HCT116 (cell line): ENCODE measurements at regions not wholly inside any gene's neighbourhood (a gene's known extent, or its start where the extent isn't known, plus 50 kb on each side); places are given as distances from the start of the nearest gene placed in this dataset.

Experiments used
- ATF3 ChIP-seq: IDR thresholded peaks from 2 replicates; pipeline ENCODE4 v1.6.1; 2012
- EZH2phosphoT487 ChIP-seq: fragments of 200-600 bp; IDR thresholded peaks from 2 replicates; pipeline ENCODE4 v1.6.1; 2018; ENCODE audit warnings: antibody characterized with exemption, borderline replicate concordance
- POLR2A ChIP-seq: IDR thresholded peaks from 2 replicates; pipeline ENCODE4 v1.7.0; 2011; ENCODE audit warnings: borderline replicate concordance; ENCODE audit not compliant: insufficient read depth, insufficient read length; ENCODE audit errors: extremely low read depth
- REST ChIP-seq: IDR thresholded peaks from 2 replicates; pipeline ENCODE4 v1.6.1; 2012; ENCODE audit warnings: low read depth
- TF ChIP-seq, protein P1 (sequence below): IDR thresholded peaks from 2 replicates; pipeline ENCODE4 v1.6.1; 2012
- TF ChIP-seq, protein P2 (sequence below), 3 experiments: fragments of 200-600 bp in 1 of 3; sonication (generic) in 1 of 3; IDR thresholded peaks in 2 of 3; conservative IDR thresholded peaks in 1 of 3; 2 replicates each; pipeline ENCODE4 v1.5.1; 2012 to 2017; ENCODE audit warnings: low read depth in 2 of 3, low read length in 2 of 3, antibody characterized with exemption in 1 of 3, borderline replicate concordance in 1 of 3, control low read depth in 1 of 3, mild to moderate bottlenecking in 1 of 3, mixed read lengths in 1 of 3, mixed run types in 1 of 3, moderate library complexity in 1 of 3; ENCODE audit not compliant: insufficient read depth in 1 of 3

DNA sequence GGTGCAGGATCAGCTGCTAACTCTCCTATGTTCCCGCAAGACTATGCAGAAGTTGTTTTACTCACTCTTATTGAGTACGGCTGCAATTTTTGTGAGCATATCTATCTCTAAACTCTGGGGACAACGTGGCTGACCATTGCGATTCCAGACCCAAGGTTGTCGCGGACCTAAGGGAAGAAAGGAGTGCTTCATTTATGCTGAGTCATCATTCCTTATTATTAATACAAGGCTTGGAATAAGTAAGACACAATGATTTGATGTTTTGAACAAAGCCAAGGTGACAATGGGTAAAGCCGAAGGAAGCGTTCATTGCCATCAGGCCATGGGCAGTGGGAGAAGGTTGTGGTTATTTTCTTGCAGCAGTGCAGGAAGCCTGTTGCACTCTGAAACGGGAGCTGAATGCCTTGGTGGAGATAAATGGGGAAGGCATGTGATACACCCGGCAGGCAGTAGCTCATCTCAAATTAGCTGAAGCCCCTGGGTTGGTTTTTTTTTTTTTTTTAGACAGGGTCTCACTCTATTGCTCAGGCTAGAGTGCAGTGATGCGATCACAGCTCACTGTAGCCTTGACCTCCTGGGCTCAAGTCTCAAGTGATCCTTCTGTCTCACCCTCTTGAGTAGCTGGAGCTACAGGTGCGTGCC lies 605.7 kb downstream of the TYW1 start:
- no peak for TF ChIP-seq REST
- TF ChIP-seq ATF3, result no peak
- TF ChIP-seq, protein P1, sequence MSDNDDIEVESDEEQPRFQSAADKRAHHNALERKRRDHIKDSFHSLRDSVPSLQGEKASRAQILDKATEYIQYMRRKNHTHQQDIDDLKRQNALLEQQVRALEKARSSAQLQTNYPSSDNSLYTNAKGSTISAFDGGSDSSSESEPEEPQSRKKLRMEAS, result no peak
- TF ChIP-seq POLR2A, result no peak
- TF ChIP-seq, protein P2, sequence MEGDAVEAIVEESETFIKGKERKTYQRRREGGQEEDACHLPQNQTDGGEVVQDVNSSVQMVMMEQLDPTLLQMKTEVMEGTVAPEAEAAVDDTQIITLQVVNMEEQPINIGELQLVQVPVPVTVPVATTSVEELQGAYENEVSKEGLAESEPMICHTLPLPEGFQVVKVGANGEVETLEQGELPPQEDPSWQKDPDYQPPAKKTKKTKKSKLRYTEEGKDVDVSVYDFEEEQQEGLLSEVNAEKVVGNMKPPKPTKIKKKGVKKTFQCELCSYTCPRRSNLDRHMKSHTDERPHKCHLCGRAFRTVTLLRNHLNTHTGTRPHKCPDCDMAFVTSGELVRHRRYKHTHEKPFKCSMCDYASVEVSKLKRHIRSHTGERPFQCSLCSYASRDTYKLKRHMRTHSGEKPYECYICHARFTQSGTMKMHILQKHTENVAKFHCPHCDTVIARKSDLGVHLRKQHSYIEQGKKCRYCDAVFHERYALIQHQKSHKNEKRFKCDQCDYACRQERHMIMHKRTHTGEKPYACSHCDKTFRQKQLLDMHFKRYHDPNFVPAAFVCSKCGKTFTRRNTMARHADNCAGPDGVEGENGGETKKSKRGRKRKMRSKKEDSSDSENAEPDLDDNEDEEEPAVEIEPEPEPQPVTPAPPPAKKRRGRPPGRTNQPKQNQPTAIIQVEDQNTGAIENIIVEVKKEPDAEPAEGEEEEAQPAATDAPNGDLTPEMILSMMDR (IDR thresholded peaks at IDR 0.05 in 2 of 3, conservative IDR thresholded peaks at IDR 0.05 in 1 of 3; ENCODE audit: borderline replicate concordance in 1 of 3, insufficient read depth in 1 of 3, low read depth in 2 of 3, low read length in 2 of 3), result no peak
- no peak for TF ChIP-seq EZH2phosphoT487
